Activated T-helper 17 cell treated with anti-CD3 and anti-CD28 coated beads, Interleukin-2, amount 50 U/mL, for 72 hours (primary cell): ENCODE measurements at regions not wholly inside any gene's neighbourhood (a gene's known extent, or its start where the extent isn't known, plus 50 kb on each side); places are given as distances from the start of the nearest gene placed in this dataset.

ENCODE experiments used
- ATAC-seq: fragments of 150-1000 bp; cut with Tn5 transposase; replicated peaks from 2 replicates; pipeline ENCODE4 v1.10.0; 2021; ENCODE audit warnings: mild to moderate bottlenecking, moderate library complexity
- H3K27ac Mint-ChIP-seq: one replicate; pipeline ENCODE4 v1.8.0; 2022; ENCODE audit warnings: mixed read lengths
- H3K27me3 Mint-ChIP-seq: one replicate; pipeline ENCODE4 v1.8.0; 2022; ENCODE audit warnings: mixed read lengths
- H3K36me3 Mint-ChIP-seq: one replicate; pipeline ENCODE4 v1.8.0; 2022; ENCODE audit warnings: low read depth, mild to moderate bottlenecking, mixed read lengths
- H3K4me1 Mint-ChIP-seq: one replicate; pipeline ENCODE4 v1.8.0; 2022; ENCODE audit warnings: mixed read lengths
- H3K4me3 Mint-ChIP-seq: one replicate; pipeline ENCODE4 v1.8.0; 2022; ENCODE audit warnings: mild to moderate bottlenecking, mixed read lengths
- H3K9me3 Mint-ChIP-seq: one replicate; pipeline ENCODE4 v1.8.0; 2022; ENCODE audit warnings: mixed read lengths

DNA sequence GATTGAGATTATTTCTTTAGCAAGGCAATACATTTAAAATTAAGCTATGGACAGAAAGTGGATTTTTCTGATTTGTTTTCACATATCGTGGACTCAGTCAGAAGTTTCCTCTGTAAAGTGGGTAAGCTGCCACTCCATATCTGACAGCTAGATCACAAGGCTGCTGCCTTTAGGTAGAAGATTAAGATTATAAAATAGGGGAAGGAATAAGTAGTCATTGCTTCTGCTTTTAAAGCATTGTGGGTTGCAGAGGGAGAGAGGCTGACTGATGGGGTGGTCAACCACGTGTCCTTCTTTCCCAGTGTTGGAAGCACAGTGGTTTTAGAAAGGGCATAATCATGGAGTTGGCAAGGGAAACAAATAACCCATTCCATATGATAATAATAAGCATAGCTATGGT is 74.3 kb upstream of the MOCS2 start:
- H3K27ac Mint-ChIP-seq = no peak overlapping the region
- no peaks in the 10 kb centered on the region for H3K36me3 Mint-ChIP-seq
- ATAC-seq = no peak
- no peak overlapping the region for H3K4me3 Mint-ChIP-seq
- no peaks in the 10 kb centered on the region for H3K4me1 Mint-ChIP-seq
- no peaks in the 10 kb centered on the region for H3K27me3 Mint-ChIP-seq
- H3K9me3 Mint-ChIP-seq = no peaks in the 10 kb centered on the region

DNA sequence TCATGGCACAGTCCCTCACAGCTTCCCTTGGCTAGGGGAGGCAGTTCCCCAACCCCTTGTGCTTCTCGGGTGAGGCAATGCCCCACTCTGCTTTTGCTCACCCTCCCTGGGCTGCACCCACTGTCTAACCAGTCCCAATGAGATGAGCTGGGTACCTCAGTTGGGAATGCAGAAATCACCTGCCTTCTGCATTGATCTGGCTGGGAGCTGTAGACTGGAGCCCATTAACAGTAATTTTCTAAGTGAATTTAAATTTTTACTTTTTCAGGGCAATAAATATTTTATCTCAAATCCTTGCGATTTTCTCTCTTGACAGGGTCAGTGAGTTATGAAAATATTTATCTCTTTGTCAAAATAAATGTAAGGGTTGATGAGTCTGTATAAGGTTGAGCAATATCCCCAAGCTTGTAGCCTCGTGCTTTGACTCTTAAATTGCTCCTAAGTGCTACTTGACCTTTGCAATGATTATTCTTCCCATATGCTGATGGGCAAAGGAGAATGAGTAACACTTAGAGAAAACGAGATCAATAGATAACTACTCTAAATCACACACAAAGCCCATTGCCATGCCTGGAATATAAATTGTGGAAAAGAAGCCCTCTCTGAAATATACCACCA is 82.1 kb upstream of the MOCS2 start:
- H3K9me3 Mint-ChIP-seq = no peaks in the 10 kb centered on the region
- no peaks in the 10 kb centered on the region for H3K36me3 Mint-ChIP-seq
- no peaks in the 10 kb centered on the region for H3K4me1 Mint-ChIP-seq
- H3K27ac Mint-ChIP-seq = no peak overlapping the region
- no peak overlapping the region for H3K4me3 Mint-ChIP-seq
- ATAC-seq = no peak
- H3K27me3 Mint-ChIP-seq = peaks cover 9% of the 10 kb centered on the region

DNA sequence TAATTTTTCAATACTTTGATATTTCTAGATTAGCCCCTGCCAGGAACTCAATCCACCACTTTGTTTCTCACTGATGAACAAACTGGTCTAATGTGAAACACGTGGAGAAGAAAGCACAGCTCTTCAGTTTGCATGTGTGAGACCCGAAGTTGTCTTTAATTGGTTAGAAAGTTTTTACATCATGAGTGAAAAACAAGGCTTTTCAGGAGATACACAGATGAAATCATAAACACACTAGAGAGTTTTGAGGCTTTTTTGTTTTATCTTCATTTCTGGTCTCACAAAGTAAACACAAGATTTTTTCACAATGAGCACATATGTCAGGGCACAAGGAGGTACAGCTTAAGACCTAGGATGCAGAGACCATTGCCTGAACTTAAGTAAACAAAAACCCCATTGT is 84.5 kb upstream of the MOCS2 start:
- H3K4me3 Mint-ChIP-seq = no peak overlapping the region
- H3K27me3 Mint-ChIP-seq = peaks cover 9% of the 10 kb centered on the region
- H3K36me3 Mint-ChIP-seq = no peaks in the 10 kb centered on the region
- no peaks in the 10 kb centered on the region for H3K4me1 Mint-ChIP-seq
- no peak overlapping the region for H3K27ac Mint-ChIP-seq
- no peaks in the 10 kb centered on the region for H3K9me3 Mint-ChIP-seq
- no peak for ATAC-seq

DNA sequence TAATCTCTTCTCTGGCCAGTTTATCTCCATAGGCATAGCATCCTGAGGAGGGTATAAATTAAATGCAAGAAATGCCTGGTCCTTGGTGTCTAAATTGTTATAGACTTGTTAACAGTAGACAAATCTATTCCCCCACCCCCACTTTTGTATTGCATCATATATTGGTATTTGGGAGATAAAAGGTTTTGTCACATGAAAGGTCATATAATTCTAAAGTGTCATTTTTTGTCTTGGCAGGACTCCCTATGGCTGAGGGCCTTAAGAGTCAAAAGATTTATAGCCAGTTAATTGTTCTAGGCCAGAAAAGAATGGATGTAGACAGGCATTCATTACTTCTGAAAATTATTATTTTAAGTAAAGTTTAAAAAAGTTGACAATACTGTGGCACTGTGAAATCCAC is 90.3 kb upstream of the MOCS2 start:
- Mint-ChIP-seq H3K27ac (no peak overlapping the region), H3K27me3 (peaks cover 2% of the 10 kb centered on the region), H3K4me3 (no peak overlapping the region), H3K36me3 (no peaks in the 10 kb centered on the region), H3K9me3 (no peaks in the 10 kb centered on the region), H3K4me1 (no peaks in the 10 kb centered on the region)
- ATAC-seq = no peak

DNA sequence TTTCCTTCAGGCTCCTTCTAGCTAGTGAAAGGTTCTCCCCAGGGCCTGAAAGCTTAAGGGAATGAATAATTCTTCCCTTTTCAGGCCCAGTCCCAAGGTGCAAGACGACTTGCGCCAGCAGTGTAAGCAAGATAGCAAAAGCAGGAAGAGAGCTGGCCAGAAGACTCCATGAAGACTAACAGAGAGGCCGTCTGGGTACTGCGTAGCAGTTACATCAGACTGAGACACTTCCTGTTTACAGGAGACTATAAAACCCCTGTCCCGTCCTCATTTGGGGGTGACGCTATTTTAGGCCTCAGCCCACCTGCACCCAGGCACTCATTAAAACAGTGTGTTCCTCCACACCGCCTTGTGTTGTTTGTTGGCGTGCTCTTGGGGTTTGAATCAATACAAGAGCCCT is 90.7 kb upstream of the MOCS2 start:
- no peaks in the 10 kb centered on the region for H3K9me3 Mint-ChIP-seq
- no peak overlapping the region for H3K4me3 Mint-ChIP-seq
- no peak overlapping the region for H3K27ac Mint-ChIP-seq
- no peaks in the 10 kb centered on the region for H3K4me1 Mint-ChIP-seq
- ATAC-seq = no peak
- H3K36me3 Mint-ChIP-seq = no peaks in the 10 kb centered on the region
- no peaks in the 10 kb centered on the region for H3K27me3 Mint-ChIP-seq

DNA sequence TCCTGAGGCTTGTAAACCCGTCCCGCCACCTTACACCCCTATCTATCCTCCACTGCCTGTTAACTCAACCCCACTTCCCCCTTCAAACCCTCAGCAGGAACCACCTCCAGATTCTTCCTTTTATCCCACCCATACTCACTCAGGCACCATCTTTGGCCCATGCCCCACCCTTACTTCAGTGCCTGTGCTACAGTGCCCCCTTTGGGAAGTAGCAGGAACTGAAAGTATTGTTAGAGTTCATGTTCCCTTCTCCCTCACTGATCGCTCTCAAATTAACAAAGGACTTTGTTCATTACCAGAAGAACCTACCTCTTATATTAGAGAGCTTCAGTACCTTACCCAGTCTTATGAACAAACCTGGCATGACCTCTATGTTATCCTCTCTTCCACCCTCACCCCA is 92.2 kb upstream of the MOCS2 start:
- no peaks in the 10 kb centered on the region for H3K9me3 Mint-ChIP-seq
- ATAC-seq = no peak
- no peaks in the 10 kb centered on the region for H3K36me3 Mint-ChIP-seq
- H3K4me1 Mint-ChIP-seq = no peaks in the 10 kb centered on the region
- H3K4me3 Mint-ChIP-seq = no peak overlapping the region
- no peak overlapping the region for H3K27ac Mint-ChIP-seq
- H3K27me3 Mint-ChIP-seq = no peaks in the 10 kb centered on the region

DNA sequence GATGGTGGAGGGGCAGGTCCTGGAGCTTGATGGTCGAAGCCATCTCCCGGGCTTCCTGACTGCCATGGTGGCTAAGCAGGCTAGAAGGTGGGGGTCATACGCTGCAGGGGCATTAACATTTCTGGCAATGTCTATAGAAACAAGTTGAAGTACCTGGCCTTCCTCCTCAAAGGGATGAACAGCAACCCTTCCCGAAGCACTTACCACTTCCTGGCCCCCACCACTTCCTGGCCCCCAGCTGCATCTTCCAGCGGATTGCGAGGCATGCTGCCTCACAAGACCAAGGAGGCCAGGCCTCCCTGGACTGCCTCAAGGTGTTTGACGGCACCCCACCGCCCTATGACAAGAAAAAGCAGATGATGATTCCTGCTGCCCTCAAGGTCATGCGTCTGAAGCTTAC is 97.0 kb upstream of the MOCS2 start:
- Mint-ChIP-seq H3K4me3 (no peak overlapping the region), H3K36me3 (no peaks in the 10 kb centered on the region), H3K27me3 (no peaks in the 10 kb centered on the region), H3K9me3 (no peaks in the 10 kb centered on the region), H3K4me1 (no peaks in the 10 kb centered on the region), H3K27ac (no peak overlapping the region)
- ATAC-seq = no peak

DNA sequence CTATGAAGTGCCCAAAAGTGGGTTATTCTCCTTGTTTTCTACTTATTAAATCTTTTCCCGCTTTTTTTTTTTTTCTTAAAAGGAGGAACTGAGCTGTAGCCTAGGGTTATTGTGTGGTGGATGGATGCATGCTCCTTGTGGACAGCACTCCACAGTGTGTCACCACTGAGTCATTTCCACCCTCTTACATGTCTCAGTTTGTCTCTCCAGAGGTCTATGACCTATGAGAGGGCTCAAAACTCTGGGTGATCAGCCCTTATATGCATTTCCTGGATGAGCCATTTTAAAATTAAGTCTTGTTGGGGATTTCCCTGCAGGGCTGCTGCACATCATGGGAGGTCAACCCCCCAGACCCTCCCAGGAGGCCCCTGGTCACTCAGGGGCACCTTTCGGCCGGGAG is 102.2 kb upstream of the MOCS2 start:
- no peaks in the 10 kb centered on the region for H3K4me1 Mint-ChIP-seq
- ATAC-seq = peak; percentile 89
- peaks cover 18% of the 10 kb centered on the region for H3K27me3 Mint-ChIP-seq
- H3K9me3 Mint-ChIP-seq = peaks cover 7% of the 10 kb centered on the region
- H3K4me3 Mint-ChIP-seq = no peak overlapping the region
- H3K27ac Mint-ChIP-seq = no peak overlapping the region
- no peaks in the 10 kb centered on the region for H3K36me3 Mint-ChIP-seq

DNA sequence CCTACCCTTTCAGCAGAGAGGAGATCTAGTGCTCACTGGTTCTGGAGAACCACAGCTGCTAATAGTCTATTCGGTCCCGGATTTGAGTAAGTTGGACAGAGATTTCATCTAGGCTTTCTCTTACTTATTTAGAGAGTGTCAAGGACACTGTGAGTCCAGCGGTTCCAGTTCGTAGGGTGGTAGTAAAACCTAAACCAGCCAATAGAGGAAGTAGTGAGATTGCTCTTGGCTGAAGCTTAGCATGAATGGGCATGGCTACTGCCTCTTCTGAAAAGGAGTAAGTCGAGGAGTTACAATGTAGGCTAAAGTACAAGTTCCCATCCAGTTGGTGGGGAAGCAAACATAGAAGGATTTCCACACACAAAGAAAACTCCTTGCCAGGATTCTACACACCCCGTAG is 109.6 kb upstream of the MOCS2 start:
- no peak overlapping the region for H3K27ac Mint-ChIP-seq
- no peaks in the 10 kb centered on the region for H3K4me1 Mint-ChIP-seq
- peaks cover 6% of the 10 kb centered on the region for H3K9me3 Mint-ChIP-seq
- no peak for ATAC-seq
- no peak overlapping the region for H3K4me3 Mint-ChIP-seq
- H3K27me3 Mint-ChIP-seq = peaks cover 14% of the 10 kb centered on the region
- no peaks in the 10 kb centered on the region for H3K36me3 Mint-ChIP-seq

DNA sequence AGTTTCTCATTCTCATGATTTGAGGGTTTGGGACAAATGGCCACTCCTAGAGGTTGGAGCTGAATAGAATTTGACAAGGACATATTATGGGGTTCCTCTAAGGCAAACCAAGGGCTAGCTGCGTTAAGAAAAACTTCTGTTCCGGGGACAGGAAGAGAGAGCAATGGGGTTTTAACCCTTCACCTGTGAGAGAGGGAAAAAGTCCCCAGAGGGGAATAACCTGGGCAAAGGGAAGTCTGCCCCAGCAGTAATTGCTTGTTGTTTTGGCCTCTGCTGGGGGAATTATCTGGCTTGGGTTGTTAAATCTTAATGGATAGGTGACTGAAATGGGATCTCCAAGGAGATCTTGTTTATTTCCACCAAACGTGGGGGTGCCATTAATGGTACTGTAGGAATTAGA is 110.1 kb upstream of the MOCS2 start:
- no peaks in the 10 kb centered on the region for H3K4me1 Mint-ChIP-seq
- no peak for ATAC-seq
- H3K27me3 Mint-ChIP-seq = peaks cover 14% of the 10 kb centered on the region
- no peak overlapping the region for H3K27ac Mint-ChIP-seq
- no peaks in the 10 kb centered on the region for H3K36me3 Mint-ChIP-seq
- H3K9me3 Mint-ChIP-seq = peaks cover 6% of the 10 kb centered on the region
- H3K4me3 Mint-ChIP-seq = no peak overlapping the region

DNA sequence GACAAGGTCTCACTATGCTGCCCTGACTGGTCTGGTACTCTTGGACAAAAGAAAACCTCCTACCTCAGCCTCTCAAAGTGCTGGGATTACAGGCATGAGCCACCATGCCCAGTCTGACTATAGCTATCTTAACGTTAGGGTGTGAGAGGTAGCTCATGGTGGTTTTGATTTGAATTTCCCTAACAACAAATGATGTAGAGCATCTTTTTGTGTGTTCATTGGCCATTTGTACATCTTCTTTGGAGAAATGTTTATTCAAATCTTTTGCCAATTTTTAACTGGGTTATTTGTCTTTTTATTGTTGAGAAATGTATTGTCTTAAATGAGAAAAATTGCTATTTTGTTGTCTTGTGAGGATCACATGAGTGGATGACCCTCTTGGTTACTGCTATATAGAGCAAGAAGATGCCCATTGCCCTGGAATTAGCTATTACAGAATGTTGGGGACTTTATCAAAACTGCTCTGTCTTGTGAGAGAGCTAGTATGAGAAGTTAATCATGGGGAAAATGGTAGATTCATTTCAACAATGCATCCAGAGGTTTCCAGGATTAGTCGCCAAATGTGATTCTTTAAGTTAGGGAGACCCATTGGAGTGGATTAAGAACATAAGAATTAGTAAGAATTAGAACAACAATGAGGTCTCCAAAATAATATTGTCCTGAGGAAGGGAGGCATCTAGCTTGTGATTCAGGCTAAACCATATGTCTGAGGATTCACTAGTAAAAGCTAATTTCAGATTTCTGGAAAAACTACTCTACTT is 124.3 kb upstream of the MOCS2 start:
- H3K27me3 Mint-ChIP-seq = peaks cover under 1% of the 10 kb centered on the region
- H3K4me3 Mint-ChIP-seq = no peak overlapping the region
- peaks cover 1% of the 10 kb centered on the region for H3K9me3 Mint-ChIP-seq

DNA sequence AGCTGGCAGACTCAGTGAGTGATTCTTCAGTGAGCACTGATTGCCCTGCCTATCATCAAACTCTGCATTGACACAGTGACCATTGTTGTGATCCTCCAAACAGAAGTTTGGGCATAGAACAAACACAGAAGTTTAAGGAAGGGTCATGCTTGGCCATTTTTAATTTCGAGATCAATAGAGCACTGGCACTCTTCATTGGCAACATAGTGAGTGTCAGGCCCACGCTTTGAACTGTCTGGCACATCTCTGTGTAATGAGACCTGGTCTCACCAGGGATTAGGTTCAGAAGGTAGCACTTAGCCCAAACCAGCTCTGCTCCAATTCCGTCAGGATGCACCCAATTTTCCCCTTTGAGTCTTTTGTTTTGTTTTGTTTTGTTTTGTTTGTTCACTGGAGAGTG is 127.1 kb upstream of the MOCS2 start:
- Mint-ChIP-seq H3K4me3 (no peak overlapping the region), H3K36me3 (no peaks in the 10 kb centered on the region), H3K9me3 (no peaks in the 10 kb centered on the region), H3K4me1 (no peaks in the 10 kb centered on the region), H3K27me3 (peaks cover 3% of the 10 kb centered on the region), H3K27ac (no peak overlapping the region)
- no peak for ATAC-seq

More for the DNA sequence above, 124.3 kb upstream of the MOCS2 start:
- H3K36me3 Mint-ChIP-seq = no peaks in the 10 kb centered on the region
- H3K27ac Mint-ChIP-seq = no peak overlapping the region
- H3K4me1 Mint-ChIP-seq = no peaks in the 10 kb centered on the region
- ATAC-seq = no peak

DNA sequence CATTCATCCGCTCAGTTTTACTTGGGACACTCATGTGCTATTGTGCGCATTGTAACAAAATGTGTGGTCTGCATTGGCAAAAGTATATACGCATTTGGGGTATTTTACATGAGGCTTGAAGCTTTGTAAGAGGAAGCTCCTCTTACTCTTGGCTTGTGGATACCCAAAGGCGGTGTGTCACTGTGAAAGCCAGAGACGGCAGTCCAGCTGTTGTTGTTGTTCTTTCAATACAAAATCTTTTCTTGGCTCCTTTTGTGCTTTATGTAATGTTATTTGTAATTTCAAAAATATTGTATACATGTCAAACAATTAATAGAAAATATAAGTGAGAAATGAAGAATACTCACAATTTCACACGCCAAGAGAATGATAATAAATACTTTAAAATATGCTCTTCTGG is 128.3 kb upstream of the MOCS2 start:
- ATAC-seq = no peak
- H3K27ac Mint-ChIP-seq = no peak overlapping the region
- no peaks in the 10 kb centered on the region for H3K9me3 Mint-ChIP-seq
- H3K4me1 Mint-ChIP-seq = no peaks in the 10 kb centered on the region
- H3K36me3 Mint-ChIP-seq = no peaks in the 10 kb centered on the region
- H3K4me3 Mint-ChIP-seq = no peak overlapping the region
- H3K27me3 Mint-ChIP-seq = peaks cover 3% of the 10 kb centered on the region

DNA sequence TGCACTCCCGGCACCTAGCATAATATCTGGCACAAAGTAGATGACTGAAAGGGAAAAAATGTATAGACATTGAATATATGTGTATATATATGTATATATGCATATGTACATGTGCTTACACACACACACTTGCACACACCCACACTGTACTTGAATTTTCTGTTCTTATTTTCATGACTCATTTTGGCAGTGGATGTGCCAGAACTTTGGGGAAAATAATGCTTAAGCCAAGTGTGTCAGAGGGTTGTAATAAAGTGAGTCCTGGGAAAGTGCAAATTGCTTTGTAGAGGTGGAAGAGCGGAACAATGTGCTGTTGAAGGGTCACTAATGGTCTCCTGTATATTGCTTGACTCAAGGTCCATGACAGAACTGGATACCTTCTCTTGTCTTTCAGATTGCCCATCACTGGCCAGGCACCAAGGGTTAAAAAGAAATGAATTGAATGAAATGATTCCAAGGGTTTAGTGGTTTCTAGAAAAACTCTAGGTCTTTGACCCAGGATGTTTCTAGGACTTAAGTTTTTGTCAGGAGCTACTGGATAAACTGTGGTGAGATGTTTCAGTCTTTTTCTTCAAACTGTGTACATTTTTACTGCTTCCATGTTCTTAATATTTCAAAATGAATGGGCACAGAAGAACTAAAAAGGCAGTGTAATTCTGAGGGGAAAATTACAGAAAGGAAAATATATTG is 129.9 kb upstream of the MOCS2 start:
- H3K27ac Mint-ChIP-seq = no peak overlapping the region
- H3K4me3 Mint-ChIP-seq = no peak overlapping the region
- H3K27me3 Mint-ChIP-seq = peaks cover 3% of the 10 kb centered on the region
- H3K36me3 Mint-ChIP-seq = no peaks in the 10 kb centered on the region
- ATAC-seq = no peak
- no peaks in the 10 kb centered on the region for H3K9me3 Mint-ChIP-seq
- no peaks in the 10 kb centered on the region for H3K4me1 Mint-ChIP-seq

DNA sequence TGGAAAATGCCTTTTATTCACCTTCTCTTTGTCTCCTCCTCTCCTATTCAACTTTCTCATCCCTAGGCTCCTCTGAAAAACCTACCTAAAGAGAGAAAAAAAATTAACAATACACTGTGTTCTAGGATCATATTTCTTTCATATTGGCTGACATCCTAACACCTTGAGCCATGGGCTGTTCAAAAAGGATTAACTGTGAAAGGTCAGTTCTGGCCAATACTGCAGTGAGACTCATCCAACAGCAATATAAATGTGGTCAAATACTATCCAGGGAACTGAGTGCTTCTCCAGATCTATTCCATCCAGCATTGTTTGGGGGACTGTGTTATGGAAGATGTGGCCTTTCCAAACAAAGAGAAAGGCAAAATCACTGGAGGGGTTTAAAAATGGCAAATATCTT is 131.1 kb upstream of the MOCS2 start:
- no peak for ATAC-seq
- Mint-ChIP-seq H3K27me3 (peaks cover 3% of the 10 kb centered on the region), H3K36me3 (no peaks in the 10 kb centered on the region), H3K9me3 (no peaks in the 10 kb centered on the region), H3K4me3 (no peak overlapping the region), H3K27ac (no peak overlapping the region), H3K4me1 (no peaks in the 10 kb centered on the region)
